Gastrocnemius medialis (tissue), 4 donors: ENCODE measurements at regions not wholly inside any gene's neighbourhood (a gene's known extent, or its start where the extent isn't known, plus 50 kb on each side); places are given as distances from the start of the nearest gene placed in this dataset.

ENCODE experiments used
- CTCF ChIP-seq, 5 experiments: fragments of 450-650 bp in 3 of 5; fragments of 200-600 bp in 2 of 5; sonication (generic) in 2 of 5; IDR thresholded peaks in 4 of 5; conservative IDR thresholded peaks in 1 of 5; 1 replicate in 4 of 5; 2 replicates in 1 of 5; pipeline ENCODE4 v1.5.1; 2016 to 2019; ENCODE audit warnings: antibody characterized with exemption in 5 of 5, mild to moderate bottlenecking in 3 of 5, moderate library complexity in 3 of 5
- POLR2A ChIP-seq, 2 donors: fragments of 450-650 bp; IDR thresholded peaks; one replicate each; pipeline ENCODE4 v1.6.1; 2017; ENCODE audit warnings: antibody characterized with exemption in 2 of 2, mild to moderate bottlenecking in 2 of 2, moderate library complexity in 2 of 2

- TF ChIP-seq CTCF (IDR thresholded peaks at IDR 0.05 in 4 of 5, conservative IDR thresholded peaks at IDR 0.05 in 1 of 5): no peak
- TF ChIP-seq POLR2A (IDR thresholded peaks at IDR 0.05): no peak
Measured at GRCh38 chr16:86836503-86837129, 258.3 kb downstream of the FOXL1 start.
